ENCODE measurements at regions not wholly inside any gene's neighbourhood (a gene's known extent, or its start where the extent isn't known, plus 50 kb on each side); places are given as distances from the start of the nearest gene placed in this dataset.

DNA sequence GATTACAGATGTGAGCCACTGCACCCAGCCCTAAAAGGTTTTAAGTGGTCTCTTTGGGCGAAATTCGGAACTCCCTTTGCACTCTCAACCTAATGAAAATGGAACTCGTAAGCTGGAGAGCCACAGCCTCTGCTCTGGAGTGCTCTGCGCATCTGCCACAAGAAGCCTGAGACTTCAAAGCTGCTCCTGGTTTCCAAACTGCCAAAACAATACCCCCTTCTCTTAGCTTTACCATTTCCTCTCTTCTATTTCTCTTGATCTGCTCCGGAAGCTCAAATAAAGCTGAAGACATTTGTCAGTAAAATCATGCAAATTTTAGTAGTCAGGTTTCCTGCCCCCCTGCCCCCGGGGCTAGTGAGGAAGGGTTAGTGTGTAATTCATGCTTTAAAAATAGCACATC lies 312.7 kb downstream of the MFSD1 start:
- TF ChIP-seq, protein P1, sequence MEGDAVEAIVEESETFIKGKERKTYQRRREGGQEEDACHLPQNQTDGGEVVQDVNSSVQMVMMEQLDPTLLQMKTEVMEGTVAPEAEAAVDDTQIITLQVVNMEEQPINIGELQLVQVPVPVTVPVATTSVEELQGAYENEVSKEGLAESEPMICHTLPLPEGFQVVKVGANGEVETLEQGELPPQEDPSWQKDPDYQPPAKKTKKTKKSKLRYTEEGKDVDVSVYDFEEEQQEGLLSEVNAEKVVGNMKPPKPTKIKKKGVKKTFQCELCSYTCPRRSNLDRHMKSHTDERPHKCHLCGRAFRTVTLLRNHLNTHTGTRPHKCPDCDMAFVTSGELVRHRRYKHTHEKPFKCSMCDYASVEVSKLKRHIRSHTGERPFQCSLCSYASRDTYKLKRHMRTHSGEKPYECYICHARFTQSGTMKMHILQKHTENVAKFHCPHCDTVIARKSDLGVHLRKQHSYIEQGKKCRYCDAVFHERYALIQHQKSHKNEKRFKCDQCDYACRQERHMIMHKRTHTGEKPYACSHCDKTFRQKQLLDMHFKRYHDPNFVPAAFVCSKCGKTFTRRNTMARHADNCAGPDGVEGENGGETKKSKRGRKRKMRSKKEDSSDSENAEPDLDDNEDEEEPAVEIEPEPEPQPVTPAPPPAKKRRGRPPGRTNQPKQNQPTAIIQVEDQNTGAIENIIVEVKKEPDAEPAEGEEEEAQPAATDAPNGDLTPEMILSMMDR (IDR thresholded peaks at IDR 0.05; ENCODE audit: low read depth, low read length), result no peak
- no peak overlapping the region for H3K4me3 ChIP-seq (ENCODE audit: low read depth, low read length)

DNA sequence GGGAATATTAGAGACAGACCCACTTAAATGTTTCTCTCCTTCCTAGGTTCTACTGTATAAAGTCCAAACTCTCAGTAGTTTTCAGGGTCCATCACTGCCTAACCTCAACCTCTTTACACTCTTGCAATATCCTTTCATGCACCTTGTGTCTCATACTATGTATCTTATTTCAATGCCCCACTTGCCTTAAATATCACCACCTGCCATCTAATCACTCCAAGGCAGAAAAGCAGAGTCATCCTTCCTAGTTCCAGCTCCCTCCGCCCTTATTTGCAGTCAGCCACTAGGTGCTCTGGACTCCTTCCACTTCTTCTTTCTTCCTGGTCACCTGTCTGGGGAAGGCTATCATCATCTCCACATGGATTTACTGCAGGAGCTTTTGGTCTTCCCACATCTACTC lies 322.0 kb downstream of the MFSD1 start:
- TF ChIP-seq, protein P1 (IDR thresholded peaks at IDR 0.05; ENCODE audit: low read depth, low read length), result no peak

DNA sequence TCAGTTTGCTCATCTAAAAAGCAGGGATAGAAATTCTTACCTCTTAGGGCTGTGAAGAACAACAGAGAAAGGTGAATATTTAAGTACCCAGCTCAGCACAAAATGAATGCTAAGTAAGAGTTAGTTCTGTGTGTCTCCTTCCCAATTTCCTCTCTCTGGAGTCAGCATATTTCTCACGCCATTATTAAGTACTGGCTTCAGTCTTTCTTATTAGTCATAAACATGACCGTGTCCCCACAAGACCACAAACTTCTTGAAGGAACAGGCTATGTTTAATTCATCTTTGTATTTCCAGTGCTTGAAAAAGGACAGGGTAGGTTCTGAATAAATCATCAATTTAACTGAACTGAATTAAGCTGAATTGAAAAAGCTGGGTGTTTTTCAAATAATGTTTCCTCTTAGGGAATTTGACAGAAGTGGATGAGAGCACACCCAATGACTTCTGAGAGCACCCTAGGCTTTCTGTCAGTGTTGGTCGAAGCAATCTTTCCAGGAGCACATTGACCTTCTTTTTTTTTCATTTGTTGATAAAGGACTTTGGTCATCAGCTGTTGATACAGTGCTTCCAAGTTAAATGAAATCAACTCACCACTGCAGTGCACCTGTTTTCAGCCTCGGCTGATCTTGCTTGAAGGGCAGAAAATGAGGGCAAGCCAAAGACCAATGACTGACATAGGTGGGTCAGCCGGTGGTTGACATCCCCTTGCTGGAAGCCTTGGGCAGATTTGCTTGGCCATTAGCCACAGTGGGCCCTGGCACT lies 324.6 kb downstream of the MFSD1 start:
- H3K4me3 ChIP-seq (ENCODE audit: low read depth, low read length), result no peak overlapping the region
- TF ChIP-seq, protein P1 (IDR thresholded peaks at IDR 0.05; ENCODE audit: low read depth, low read length), result no peak

More for the DNA sequence above, 322.0 kb downstream of the MFSD1 start:
- H3K4me3 ChIP-seq (ENCODE audit: low read depth, low read length), result no peak overlapping the region

DNA sequence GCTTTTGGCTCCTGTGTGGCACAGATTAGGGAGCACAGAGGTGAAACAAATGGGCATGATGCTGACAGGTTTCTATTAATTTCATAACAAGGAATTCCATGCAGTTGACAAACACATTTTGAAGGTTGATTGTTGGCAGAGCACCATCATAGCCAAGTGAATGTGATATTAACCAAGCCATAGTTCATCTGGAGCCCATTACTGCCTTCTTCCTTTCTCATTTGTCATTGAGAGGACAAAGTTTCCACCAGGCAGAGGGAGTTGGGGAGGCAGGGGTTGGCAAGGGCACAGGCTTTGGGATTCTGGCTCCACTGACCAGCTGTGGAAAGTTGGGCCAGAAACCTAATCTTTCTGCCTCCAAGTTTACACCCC lies 325.2 kb downstream of the MFSD1 start:
- no peak overlapping the region for H3K4me3 ChIP-seq (ENCODE audit: low read depth, low read length)
- TF ChIP-seq, protein P1 (IDR thresholded peaks at IDR 0.05; ENCODE audit: low read depth, low read length), result no peak

DNA sequence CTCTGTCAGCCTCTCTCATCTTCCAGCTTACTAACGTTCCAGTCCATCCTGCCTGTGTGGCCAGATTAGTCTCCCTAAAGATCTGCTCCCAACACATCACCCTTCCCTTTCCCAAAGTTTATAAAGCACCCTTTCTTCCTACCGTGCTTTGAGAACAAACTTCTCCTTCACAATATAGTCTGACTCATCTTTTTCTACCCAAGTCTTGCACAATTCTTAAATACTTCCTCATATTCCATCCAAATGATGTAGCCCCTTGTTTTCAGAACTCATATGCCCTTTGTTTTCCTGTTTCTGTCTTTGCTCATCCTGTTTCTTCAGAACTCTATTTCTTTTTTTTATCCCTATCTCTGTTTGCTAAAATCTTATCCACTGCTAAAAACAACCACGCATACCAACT lies 326.8 kb downstream of the MFSD1 start:
- TF ChIP-seq, protein P1 (IDR thresholded peaks at IDR 0.05; ENCODE audit: low read depth, low read length), result no peak
- H3K4me3 ChIP-seq (ENCODE audit: low read depth, low read length), result 0 out of 2 replicates have a peak overlapping the region, but pooled peaks have one; percentile 0

DNA sequence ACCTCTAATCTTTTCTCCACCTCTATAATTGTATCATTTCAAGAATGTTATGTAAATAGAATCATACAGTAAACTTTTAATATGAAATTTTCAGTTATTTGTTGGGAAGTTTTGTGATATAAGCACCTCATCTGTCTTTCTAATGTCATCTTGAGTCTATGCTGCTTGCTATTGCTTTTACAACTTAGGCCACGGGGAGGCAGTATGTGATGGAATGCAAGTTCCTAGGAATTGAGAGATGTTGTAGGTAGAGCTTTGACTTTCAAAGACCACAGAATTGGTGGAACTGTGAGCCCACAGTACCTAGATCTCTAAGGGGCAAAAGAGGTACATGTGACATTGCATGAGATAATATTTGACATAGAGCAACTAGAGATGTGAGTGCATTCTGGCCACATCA lies 328.3 kb downstream of the MFSD1 start:
- H3K4me3 ChIP-seq (ENCODE audit: low read depth, low read length), result no peak overlapping the region
- TF ChIP-seq, protein P1 (IDR thresholded peaks at IDR 0.05; ENCODE audit: low read depth, low read length), result peak; percentile 20; the same call in 1 of the 2 replicates

DNA sequence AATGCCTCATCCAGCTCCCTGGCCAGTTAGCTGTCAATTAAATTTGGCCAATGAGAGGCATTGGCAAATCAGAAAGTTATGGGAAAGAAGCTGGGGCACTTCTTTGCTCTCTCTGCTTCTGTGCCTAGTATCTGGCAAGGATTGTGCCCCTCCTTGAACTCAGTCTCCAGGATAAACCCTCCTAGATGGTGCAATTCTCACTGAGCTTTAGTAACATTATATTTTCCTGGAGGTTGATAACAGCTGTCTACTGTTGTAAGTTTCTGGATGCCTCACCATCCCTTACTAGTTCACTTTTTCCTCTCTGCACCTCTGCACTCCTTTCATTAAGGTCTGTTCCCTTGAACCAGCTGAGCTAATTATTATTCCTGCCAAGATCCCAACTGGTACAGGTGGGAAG lies 329.5 kb downstream of the MFSD1 start:
- H3K4me3 ChIP-seq (ENCODE audit: low read depth, low read length), result no peak overlapping the region
- TF ChIP-seq, protein P1 (IDR thresholded peaks at IDR 0.05; ENCODE audit: low read depth, low read length), result no peak

Measured in WI38 (cell line).